Cardiac fibroblast (primary cell): ENCODE measurements at regions not wholly inside any gene's neighbourhood (a gene's known extent, or its start where the extent isn't known, plus 50 kb on each side); places are given as distances from the start of the nearest gene placed in this dataset.

Experiments
- DNase-seq, 2 donors: peaks; one replicate each; pipeline versions ENCODE4 v3.0.0 to v3.0.0-alpha.2; 2010; ENCODE audit warnings: low read depth in 2 of 2
- H3K4me3 ChIP-seq, 2 donors: replicated peaks in 1 of 2; 1 replicate in 1 of 2; 2 replicates in 1 of 2; pipeline ENCODE4 v1.5.1; 2011; ENCODE audit warnings: low read depth in 2 of 2, low read length in 2 of 2, mild to moderate bottlenecking in 2 of 2, moderate library complexity in 1 of 2
- TF ChIP-seq, protein P1 (sequence below): IDR thresholded peaks from one replicate; pipeline ENCODE4 v1.5.1; 2011; ENCODE audit warnings: low read depth, mild to moderate bottlenecking, low read length, inconsistent platforms

DNA sequence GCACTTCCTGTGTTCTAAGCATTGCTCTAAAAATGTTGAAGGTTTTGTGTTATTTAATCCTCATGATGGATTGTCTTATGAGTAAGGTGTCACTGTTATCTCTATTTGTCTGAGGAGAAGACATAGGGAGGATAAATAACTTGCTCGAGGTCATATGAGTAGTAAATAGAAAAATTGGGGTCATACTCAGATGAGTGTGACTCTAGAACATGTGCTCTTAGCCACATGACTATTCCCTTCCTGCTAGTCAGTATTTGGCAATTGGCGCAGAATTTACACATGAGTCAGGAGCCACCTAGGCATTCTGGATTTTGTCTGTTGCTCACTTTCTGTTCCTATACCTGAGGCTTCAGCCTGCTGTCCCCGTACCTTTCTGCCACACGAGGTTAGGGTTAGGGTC is 234.6 kb upstream of the CD180 start:
- DNase-seq = peak; percentile 26 to 63
- TF ChIP-seq, protein P1, sequence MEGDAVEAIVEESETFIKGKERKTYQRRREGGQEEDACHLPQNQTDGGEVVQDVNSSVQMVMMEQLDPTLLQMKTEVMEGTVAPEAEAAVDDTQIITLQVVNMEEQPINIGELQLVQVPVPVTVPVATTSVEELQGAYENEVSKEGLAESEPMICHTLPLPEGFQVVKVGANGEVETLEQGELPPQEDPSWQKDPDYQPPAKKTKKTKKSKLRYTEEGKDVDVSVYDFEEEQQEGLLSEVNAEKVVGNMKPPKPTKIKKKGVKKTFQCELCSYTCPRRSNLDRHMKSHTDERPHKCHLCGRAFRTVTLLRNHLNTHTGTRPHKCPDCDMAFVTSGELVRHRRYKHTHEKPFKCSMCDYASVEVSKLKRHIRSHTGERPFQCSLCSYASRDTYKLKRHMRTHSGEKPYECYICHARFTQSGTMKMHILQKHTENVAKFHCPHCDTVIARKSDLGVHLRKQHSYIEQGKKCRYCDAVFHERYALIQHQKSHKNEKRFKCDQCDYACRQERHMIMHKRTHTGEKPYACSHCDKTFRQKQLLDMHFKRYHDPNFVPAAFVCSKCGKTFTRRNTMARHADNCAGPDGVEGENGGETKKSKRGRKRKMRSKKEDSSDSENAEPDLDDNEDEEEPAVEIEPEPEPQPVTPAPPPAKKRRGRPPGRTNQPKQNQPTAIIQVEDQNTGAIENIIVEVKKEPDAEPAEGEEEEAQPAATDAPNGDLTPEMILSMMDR = no peak
- H3K4me3 ChIP-seq = no peak overlapping the region

DNA sequence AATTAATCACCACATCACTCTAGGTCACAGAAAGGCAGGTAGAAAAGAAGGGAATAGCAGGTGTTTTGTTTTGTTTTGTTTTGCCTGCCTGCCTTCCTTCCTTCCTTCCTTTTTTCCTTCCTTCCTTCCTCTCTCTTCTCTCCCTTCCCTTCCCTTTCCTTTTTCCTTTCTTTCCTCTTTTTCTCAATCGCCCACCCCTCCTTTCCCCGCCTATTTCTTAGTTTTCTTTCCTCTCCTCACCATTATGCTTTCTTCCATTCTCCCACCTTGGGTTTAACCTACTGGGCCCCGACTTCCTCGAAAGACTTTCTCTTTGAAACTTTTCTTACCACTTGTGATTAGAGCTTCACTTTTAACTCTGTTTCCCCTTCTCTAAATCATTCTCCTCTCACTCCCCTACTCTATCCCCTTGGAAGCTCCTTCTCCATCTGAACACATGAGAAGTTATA is 231.3 kb upstream of the CD180 start:
- H3K4me3 ChIP-seq = no peak overlapping the region
- TF ChIP-seq, protein P1 = no peak
- no peak for DNase-seq

DNA sequence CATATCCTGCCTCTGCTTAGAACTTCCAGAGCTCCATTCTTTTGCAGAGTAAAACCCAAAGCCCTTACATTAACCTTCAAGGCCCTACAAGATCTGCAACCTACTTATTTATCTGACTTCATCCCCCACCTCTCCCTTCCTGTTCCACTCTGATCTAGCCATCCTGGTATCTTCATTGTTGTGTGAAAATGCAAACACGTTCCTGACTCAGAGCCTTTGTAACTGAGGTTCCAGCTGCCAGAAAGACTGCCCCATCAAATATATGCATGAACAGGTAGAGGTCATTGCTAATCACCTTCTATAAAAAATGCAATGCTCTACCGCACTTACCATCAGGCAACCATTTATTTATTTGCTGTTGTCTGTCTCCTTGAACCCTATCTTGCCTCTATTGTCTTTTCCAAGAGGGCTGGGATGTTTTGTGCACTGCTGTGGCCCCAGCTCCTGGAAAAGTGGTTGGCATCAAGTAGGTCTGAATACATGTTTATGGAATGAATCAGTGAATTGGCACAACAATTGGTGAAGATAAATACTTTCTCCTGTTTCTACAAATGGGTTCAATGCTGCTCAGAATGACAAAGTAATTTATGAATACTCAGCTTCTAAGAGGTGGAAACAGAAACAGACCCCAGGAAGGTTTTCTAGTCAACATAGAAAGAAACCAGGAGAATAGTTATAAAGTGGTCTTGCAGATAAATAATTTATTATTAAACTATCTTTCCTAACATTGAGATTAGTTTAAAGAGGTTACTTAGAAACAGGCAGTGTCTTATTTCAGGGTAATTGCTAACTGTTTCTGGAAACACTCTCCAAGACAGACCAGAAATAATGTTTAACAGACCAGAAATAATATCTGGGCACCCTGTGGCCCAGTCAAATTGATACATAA is 230.6 kb upstream of the CD180 start:
- DNase-seq = peak in 1 of 2 donors; percentile 20
- H3K4me3 ChIP-seq = no peak overlapping the region
- TF ChIP-seq, protein P1 = no peak

DNA sequence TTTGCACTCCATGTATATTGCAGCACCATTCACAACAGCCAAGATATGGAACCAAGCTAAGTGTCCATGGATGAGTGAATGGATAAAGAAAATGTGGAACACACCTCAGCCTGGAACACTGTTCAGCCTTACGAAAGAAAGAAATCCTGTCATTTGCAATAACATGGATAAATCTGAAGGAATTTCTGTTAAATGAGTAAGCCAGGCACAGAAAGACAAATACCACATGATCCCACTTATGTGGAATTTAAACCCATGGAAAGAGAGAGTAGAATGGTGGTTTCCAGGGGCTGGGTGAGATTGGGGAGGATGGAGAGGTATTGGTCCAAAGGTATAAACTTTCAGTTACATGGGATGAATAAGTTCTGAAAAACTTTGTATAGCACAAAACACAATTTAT is 228.9 kb upstream of the CD180 start:
- TF ChIP-seq, protein P1 = no peak
- H3K4me3 ChIP-seq = no peak overlapping the region
- peak in 1 of 2 donors; percentile 34 for DNase-seq

DNA sequence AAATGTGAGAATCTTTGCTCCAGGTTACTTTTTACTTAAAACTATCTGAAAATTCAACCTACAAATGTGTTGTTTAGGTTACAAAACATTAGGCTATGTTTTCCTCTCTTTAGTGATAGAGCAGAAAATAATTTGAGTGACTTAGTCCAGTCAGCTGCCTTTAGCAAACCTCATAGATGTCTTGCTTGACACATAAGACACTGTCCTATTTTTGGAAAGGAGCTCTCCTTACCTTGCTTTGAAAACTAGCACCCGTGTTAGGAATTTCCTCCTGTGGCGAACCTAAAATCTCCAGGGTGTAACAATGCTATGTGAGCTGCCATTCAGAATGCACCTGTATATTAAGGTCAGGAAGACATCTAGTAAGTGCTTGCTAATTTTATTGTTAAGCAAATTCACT is 221.2 kb upstream of the CD180 start:
- H3K4me3 ChIP-seq = no peak overlapping the region
- TF ChIP-seq, protein P1 = no peak
- no peak for DNase-seq

DNA sequence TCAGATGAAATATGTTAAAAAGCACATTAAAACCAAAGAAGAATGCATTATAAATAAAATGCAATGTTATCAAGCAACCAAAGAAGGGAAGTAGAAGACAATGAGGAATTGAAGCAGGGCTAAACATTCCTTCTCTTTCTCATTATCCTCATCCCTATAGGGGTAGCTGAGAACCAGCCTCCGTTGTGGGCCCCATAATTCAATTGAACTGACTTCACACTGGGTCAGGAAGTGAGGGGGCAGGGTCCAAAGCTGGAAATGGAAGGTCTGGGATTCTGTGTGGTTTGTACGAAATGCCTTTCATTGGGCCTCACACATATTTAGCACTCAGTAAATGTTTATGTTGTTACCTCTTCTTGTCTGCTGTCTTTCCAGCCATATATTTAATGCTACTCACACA is 220.4 kb upstream of the CD180 start:
- TF ChIP-seq, protein P1 = no peak
- no peak for DNase-seq
- no peak overlapping the region for H3K4me3 ChIP-seq
